DMS79 (cell line): ENCODE measurements at regions not wholly inside any gene's neighbourhood (a gene's known extent, or its start where the extent isn't known, plus 50 kb on each side); places are given as distances from the start of the nearest gene placed in this dataset.
A peak's percentile ranks its signal among the peaks of the same experiment; 100 is the strongest.

Experiments used
- DNase-seq: peaks from one replicate; lab custom pipeline; 2025; lab: John Stamatoyannopoulos, UW

DNA sequence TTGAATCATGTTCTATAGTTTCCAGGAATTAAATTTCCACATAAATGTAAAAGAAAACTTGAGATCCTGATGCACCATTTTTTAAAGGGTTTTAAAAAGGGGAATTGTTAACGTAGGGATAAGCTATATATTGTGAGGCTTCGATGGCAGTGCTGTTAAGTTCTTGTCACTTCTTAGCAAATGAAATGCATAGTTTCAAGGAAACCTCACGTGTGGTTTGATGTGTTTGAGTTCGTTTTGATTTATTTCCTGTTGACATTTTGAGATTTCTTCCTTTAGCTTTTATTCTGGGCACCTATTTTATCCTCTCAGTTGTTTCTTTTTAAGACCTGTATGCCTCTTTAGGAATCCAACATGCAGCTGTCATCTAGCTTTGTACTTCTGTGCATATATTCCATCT lies 301.0 kb downstream of the DOCK8 start:
- no peak for DNase-seq

- no peak for DNase-seq
Measured at GRCh38 chr9:517993-518392, 303.3 kb downstream of the DOCK8 start.

DNA sequence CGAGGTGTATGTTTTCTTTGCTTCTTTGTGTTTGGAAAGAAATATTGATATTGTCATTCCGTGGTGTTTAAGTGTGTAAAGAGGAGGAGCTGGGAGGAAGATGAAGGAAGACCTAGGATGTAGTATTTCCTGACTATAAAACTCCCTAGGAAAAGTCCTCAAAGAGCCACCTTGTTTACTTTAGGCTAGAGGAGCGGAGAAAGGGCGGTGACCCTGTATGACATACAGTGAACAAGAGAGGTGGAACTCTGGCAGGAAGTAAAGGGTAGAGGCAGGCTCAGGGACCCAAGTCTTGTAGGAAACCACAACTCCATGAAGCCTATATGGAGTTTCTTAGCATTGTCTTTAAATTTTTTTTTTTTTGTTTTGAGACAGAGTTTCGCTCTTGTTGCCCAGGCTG lies 303.9 kb downstream of the DOCK8 start:
- no peak for DNase-seq

DNA sequence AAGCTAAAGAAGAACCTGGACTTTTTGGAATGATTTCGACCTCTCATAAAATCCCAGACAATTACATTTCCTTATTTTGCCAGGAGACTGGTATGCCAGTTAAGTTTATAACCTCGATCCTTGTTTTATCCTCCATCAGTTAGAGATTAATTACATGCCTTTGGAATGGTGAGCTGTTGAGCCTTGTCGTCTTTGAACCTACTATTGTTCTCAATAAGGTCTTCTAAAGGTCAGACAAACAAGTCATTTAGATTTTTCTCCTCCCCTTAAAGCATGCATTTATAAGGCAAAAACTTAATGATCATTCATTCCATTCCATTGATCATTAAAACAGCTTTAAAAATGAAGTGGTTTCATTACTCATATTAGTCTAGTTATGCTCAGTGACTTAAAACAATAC lies 304.9 kb downstream of the DOCK8 start:
- DNase-seq = no peak

DNA sequence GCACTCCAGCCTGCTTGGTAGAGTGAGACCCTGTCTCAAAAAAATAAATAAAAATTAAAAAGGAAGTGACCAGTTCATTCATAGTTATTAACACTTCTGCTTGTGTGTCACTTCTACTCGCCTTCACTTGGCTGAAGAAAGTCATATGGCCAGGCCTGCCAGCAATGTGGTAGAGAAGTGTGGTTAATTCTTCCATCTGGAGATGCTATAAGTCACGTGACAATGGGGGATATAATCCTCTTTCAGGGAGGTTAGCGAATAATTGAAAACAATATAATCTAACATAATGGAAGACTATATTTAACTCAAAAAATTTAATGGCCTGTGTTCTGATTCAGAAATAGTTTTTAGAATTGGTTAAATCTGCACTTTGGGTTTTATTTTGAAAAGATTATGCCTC lies 305.6 kb downstream of the DOCK8 start:
- no peak for DNase-seq

GRCh38 chr9:522190-522589 lies 307.5 kb downstream of the DOCK8 start:
- no peak for DNase-seq

DNA sequence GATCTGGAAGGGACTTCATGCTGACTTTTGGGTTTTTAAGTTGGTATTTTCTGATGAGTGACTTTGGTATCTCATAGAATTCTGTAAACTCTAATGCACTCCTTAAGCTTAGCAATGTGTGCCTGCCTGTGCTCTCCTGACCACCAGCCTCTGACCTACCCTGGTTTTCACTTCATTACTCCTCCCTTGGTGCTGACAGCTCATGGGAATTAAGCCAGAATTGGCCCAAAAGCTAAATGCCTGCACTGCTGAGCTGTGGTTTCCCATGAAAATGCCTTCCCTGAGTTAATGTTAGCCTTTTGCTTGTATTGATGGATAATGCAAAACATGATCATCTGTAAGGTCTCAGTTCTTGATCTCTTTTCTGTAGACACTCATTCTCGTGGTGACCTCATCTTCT lies 308.0 kb downstream of the DOCK8 start:
- DNase-seq = no peak

- no peak for DNase-seq
Measured at GRCh38 chr9:523444-523843, 308.8 kb downstream of the DOCK8 start.

DNA sequence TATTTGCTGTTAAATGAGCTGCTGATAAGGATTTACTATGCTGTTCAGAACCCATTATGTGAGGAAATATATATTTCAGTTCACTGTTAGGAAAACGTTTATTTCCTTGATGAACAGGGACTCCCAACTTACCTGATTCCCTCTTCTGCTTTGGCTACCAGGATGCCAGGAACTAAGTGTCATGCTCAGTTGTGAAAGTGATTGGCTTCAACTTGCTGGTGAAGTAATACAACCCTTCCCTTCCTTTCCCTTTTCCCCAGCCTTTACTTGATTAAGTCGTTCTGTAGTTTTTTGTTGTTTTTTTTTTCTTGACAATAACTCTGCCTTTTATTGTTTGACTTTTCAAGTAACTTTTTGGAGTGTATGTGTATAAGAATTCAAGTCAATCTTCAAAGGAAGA lies 309.3 kb downstream of the DOCK8 start:
- no peak for DNase-seq

DNA sequence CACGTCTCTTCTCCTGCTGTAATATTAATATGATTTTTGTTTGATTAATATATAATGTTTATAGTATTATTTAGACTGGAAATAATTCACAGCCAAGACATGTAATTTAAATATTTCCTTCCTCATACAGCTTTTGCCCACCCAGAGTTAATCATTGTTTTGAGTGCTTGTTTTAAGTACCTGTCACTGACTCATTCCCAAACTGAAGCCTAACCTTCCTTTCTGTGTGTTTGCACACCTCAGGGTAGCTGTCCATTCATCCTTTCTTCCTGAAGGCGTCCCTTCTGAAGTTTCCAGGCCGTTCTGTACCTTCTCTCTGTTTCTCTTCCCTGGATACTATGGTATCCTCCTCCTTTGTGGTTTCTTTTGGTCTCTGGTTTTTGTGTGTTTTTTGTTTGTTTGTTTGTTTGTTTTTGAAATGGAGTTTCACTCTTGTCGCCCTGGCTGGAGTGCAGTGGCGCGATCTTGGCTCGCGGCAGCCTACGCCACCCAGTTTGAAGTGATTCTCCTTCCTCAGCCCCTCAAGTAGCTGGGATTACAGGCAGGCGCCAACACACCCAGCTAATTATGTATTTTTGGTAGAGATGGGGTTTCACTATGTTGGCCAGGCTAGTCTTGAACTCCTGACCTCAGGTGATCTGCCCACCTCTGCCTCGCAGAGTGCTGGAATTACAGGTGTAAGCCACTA lies 312.4 kb downstream of the DOCK8 start:
- DNase-seq = no peak

- no peak for DNase-seq
Measured at GRCh38 chr9:529731-530130, 311.8 kb upstream of the DMRT1 start.

- no peak for DNase-seq
Measured at GRCh38 chr9:530681-531080, 310.8 kb upstream of the DMRT1 start.

DNA sequence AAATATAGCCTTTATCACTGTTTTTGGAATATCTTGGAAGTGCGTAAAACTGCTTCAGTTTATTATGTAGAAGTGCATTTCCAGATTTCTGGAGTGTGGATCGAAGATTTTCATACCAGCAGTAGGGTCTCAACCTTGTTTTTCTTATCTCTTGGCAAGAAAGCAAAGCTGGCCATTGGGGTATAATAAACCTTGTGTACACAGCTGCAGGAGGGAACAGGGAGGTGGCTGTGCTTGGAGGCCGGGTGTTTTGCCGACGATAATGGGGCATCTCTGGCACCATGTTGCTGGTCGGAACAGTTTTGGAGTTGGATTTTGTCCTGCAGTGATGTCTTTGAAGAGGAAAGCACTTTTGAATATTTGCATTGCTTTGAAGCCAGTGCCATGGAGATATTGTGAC lies 308.8 kb upstream of the DMRT1 start:
- peak; percentile 78 for DNase-seq

GRCh38 chr9:534886-535285 lies 306.6 kb upstream of the DMRT1 start:
- no peak for DNase-seq

DNA sequence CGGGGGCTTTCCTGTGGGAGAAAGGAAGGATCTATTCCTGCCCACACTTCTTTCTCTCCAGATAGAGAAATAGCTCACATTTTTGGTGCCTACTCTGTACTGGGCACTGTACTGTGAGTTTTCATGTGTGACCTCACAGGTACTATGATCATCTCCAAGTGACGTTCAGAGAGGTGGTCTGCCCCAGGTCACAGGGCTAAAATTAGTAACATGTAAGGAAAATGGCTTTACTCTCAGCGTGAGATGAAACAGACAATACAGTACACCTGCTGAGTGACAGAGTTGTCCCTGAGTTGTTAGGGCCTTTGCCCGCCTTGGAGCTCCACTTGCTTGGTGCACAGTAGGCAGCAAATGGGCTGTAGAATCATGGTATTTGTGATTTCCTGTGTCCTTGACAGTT lies 306.1 kb upstream of the DMRT1 start:
- no peak for DNase-seq

- DNase-seq = peak; percentile 36
Measured at GRCh38 chr9:536597-537511, 304.6 kb upstream of the DMRT1 start.

DNA sequence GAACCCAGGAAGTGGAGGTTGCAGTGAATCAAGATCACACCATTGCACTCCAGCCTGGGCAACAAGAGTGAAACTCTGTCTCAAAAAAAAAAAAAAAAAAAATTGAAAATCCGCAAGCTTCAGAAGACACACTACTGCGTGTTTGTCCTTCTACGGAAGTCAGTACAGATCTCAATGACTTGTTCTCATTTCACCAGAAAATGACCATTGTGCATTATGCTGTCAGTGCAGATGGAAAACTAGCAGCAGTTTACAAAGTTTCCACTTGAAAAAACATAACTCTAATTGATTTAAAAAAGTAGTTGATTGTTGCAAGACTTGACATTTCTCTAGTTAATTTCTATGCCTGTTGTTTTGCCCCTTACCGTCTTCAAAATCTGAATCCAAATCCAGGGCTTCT lies 298.0 kb upstream of the DMRT1 start:
- DNase-seq = no peak

GRCh38 chr9:545480-545879 lies 296.0 kb upstream of the DMRT1 start:
- DNase-seq = no peak

- no peak for DNase-seq
Measured at GRCh38 chr9:546235-546634, 295.3 kb upstream of the DMRT1 start.

DNA sequence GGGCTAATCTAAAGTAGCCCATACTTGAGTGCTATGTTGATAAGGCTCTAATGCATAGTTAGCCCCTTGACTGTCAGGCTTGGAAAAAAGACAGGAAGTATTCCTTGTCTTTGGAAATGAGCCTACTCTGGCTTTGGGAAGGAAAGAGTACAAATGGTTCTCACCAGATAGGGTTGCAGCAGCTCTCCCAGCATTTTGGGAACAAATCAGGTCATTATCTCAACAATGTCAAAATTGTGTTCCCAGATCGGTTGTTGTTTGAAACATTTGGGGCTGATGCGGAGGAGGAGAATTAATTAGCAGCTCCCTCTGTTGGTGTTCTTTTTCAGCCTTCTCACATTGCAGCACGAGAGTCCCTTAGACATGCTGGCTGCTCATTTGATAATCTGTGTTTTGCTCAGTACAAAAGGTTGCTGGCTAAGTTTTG lies 294.7 kb upstream of the DMRT1 start:
- no peak for DNase-seq

GRCh38 chr9:547314-547713 lies 294.2 kb upstream of the DMRT1 start:
- DNase-seq = no peak

DNA sequence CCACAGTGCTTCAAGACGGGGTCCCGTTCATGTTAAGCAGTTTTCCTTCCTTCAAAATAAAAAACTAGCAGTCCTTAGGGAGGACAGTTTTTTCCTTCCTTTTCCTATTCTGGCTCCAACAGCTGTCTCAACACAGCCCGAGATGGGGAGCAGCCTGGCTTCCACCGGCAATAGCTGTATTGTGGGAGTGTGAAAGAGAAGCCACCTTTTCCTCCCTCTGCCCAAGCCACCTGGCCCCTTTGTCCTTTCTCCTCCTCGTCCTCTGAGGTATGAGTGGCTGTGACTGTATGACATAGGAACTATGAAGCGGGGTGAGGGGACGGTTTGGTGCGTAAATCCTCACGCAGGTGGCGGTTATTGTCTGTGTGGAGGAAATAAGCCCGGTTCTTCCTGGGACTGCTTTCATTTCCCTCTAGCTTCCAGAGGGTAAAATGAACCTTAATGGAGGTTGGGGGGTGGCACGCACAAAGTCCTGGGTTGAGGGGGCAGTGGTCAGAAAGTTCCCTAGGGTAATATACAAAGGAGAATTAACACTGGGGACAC lies 292.0 kb upstream of the DMRT1 start:
- DNase-seq = no peak

GRCh38 chr9:550333-550732 lies 291.2 kb upstream of the DMRT1 start:
- DNase-seq = no peak
